CD14-positive monocyte (primary cell): ENCODE measurements at regions not wholly inside any gene's neighbourhood (a gene's known extent, or its start where the extent isn't known, plus 50 kb on each side); places are given as distances from the start of the nearest gene placed in this dataset.

ENCODE experiments used
- DNase-seq, 3 donors: peaks; one replicate each; pipeline ENCODE4 v3.0.0-alpha.2; 2011 to 2022
- H2AFZ ChIP-seq: 2 replicates; pipeline ENCODE4 v1.6.0; 2012; ENCODE audit warnings: mild to moderate bottlenecking, low read depth, low read length, inconsistent platforms; ENCODE audit not compliant: insufficient read depth, poor library complexity, severe bottlenecking
- H3K27ac ChIP-seq, 2 donors: 1 replicate in 1 of 2; 2 replicates in 1 of 2; pipeline ENCODE4 v1.5.1; 2012 to 2013; ENCODE audit warnings: low read length in 2 of 2, control low read depth in 1 of 2, inconsistent platforms in 1 of 2, low read depth in 1 of 2, mild to moderate bottlenecking in 1 of 2
- H3K27me3 ChIP-seq, 2 donors: one replicate each; pipeline versions ENCODE4 v1.6.0 to v1.6.1; 2011 to 2013; ENCODE audit warnings: low read length in 2 of 2; ENCODE audit not compliant: control insufficient read depth in 2 of 2, insufficient read depth in 2 of 2
- H3K36me3 ChIP-seq, 2 donors: replicated peaks in 1 of 2; 1 replicate in 1 of 2; 2 replicates in 1 of 2; pipeline versions ENCODE4 v1.5.1 to v1.6.1; 2012 to 2013; ENCODE audit warnings: low read length in 2 of 2, control low read depth in 1 of 2, inconsistent platforms in 1 of 2, mild to moderate bottlenecking in 1 of 2; ENCODE audit not compliant: insufficient read depth in 2 of 2, control insufficient read depth in 1 of 2
- H3K4me1 ChIP-seq, 2 donors: 1 replicate in 1 of 2; 2 replicates in 1 of 2; pipeline versions ENCODE4 v1.5.1 to v1.6.1; 2012 to 2013; ENCODE audit warnings: low read length in 2 of 2, control low read depth in 1 of 2, inconsistent platforms in 1 of 2, mild to moderate bottlenecking in 1 of 2, moderate library complexity in 1 of 2; ENCODE audit not compliant: insufficient read depth in 2 of 2, control insufficient read depth in 1 of 2
- H3K4me2 ChIP-seq: replicated peaks from 2 replicates; pipeline ENCODE3; 2012; ENCODE audit warnings: low read length, moderate library complexity, mild to moderate bottlenecking; ENCODE audit not compliant: poor library complexity, severe bottlenecking; ENCODE audit errors: extremely low read depth
- H3K4me3 ChIP-seq, 3 experiments: fragments of 200-600 bp in 1 of 3; sonication (generic) in 1 of 3; replicated peaks in 1 of 3; 1 replicate in 2 of 3; 2 replicates in 1 of 3; pipeline ENCODE4 v1.5.1; 2011 to 2013; ENCODE audit warnings: low read length in 3 of 3, mild to moderate bottlenecking in 3 of 3, control low read depth in 2 of 3, low read depth in 2 of 3, inconsistent platforms in 1 of 3, moderate library complexity in 1 of 3
- H3K79me2 ChIP-seq: 2 replicates; pipeline ENCODE4 v1.6.0; 2012; ENCODE audit warnings: mild to moderate bottlenecking, control low read depth, inconsistent platforms, low read length, moderate library complexity; ENCODE audit not compliant: insufficient read depth
- H3K9ac ChIP-seq: 2 replicates; pipeline ENCODE4 v1.6.0; 2017; ENCODE audit warnings: low read length, mild to moderate bottlenecking; ENCODE audit not compliant: insufficient read depth, poor library complexity, severe bottlenecking
- H3K9me3 ChIP-seq, 2 donors: replicated peaks in 1 of 2; 1 replicate in 1 of 2; 2 replicates in 1 of 2; pipeline versions ENCODE4 v1.5.1 to v1.6.1; 2012 to 2013; ENCODE audit warnings: low read length in 2 of 2, control low read depth in 1 of 2; ENCODE audit not compliant: control insufficient read depth in 1 of 2, insufficient read depth in 1 of 2
- H4K20me1 ChIP-seq: 2 replicates; pipeline ENCODE4 v1.6.0; 2012; ENCODE audit warnings: mild to moderate bottlenecking, low read length, control low read depth, moderate library complexity; ENCODE audit not compliant: insufficient read depth
- H3K27ac Mint-ChIP-seq, 7 donors: one replicate each; pipeline ENCODE4 v1.8.0; 2020; ENCODE audit warnings: mild to moderate bottlenecking in 7 of 7, mixed read lengths in 7 of 7, moderate library complexity in 6 of 7, inconsistent platforms in 2 of 7
- H3K27me3 Mint-ChIP-seq, 3 donors: one replicate each; pipeline ENCODE4 v1.8.0; 2021 to 2022; ENCODE audit warnings: low read depth in 3 of 3, mild to moderate bottlenecking in 3 of 3, mixed read lengths in 3 of 3, moderate library complexity in 3 of 3, inconsistent platforms in 1 of 3
- H3K36me3 Mint-ChIP-seq, 2 donors: one replicate each; pipeline ENCODE4 v1.8.0; 2020; ENCODE audit warnings: mixed read lengths in 2 of 2, inconsistent platforms in 1 of 2, mild to moderate bottlenecking in 1 of 2
- H3K4me1 Mint-ChIP-seq: one replicate; pipeline ENCODE4 v1.8.0; 2020; ENCODE audit warnings: mild to moderate bottlenecking, mixed read lengths
- H3K4me3 Mint-ChIP-seq, 2 donors: one replicate each; pipeline ENCODE4 v1.8.0; 2020; ENCODE audit warnings: mild to moderate bottlenecking in 2 of 2, mixed read lengths in 2 of 2, moderate library complexity in 1 of 2
- H3K9me3 Mint-ChIP-seq, 7 donors: one replicate each; pipeline ENCODE4 v1.8.0; 2020 to 2022; ENCODE audit warnings: mixed read lengths in 7 of 7, mild to moderate bottlenecking in 6 of 7, moderate library complexity in 6 of 7, inconsistent platforms in 2 of 7
- WGBS: methylation state at CpG from one replicate; pipeline ENCODE4 v1.1.5; 2013; ENCODE audit warnings: missing lambda C conversion rate; ENCODE audit not compliant: insufficient coverage; 5-methylcytosine and 5-hydroxymethylcytosine counted together
- intact Hi-C, 2 donors: fragments of 100-400 bp; cut with micrococcal nuclease; formaldehyde crosslinking; loops; one replicate each; pipeline versions ENCODE4 v1.15.0 to v1.15.1; 2023
- TF ChIP-seq, protein P1 (sequence below): fragments of 200-600 bp; IDR thresholded peaks from one replicate; pipeline ENCODE4 v1.8.0; 2022; ENCODE audit warnings: antibody characterized with exemption, mild to moderate bottlenecking

DNA sequence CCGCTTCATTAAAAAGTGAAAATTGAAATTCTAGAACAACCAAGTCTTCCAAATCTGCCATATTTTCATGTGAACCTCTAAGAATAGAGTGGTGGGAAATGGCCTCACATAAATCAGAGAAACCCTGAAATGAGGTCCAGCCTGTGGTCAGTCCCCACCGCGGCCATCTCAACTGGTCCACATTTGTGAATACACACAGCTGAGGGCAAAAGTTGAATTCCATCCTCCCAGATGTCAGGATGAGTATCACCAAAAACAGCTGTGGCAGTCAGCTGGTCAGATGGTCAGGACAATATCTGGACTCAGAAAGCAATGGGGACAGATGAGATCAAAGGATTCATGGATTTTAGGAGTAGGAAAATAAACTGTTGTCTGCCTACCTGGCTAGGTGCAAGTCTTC lies 219.4 kb upstream of the NCKAP5 start:
- Histone ChIP-seq H4K20me1 (no peaks in the 10 kb centered on the region), H3K27ac (no peak overlapping the region), H3K9ac (no peak overlapping the region), H3K36me3 (no peaks in the 10 kb centered on the region), H3K9me3 (no peaks in the 10 kb centered on the region), H3K4me1 (no peaks in the 10 kb centered on the region), H3K4me3 (no peak overlapping the region), H3K4me2 (no peak overlapping the region), H2AFZ (no peak overlapping the region), H3K27me3 (no peaks in the 10 kb centered on the region), H3K79me2 (no peaks in the 10 kb centered on the region)
- Mint-ChIP-seq H3K9me3 (peaks cover 0 to 9% (median 3%) of the 10 kb centered on the region in 7 donors), H3K36me3 (no peaks in the 10 kb centered on the region), H3K4me1 (no peaks in the 10 kb centered on the region), H3K4me3 (no peak overlapping the region), H3K27me3 (peaks cover 0 to 3% (median 2%) of the 10 kb centered on the region in 3 donors), H3K27ac (no peak overlapping the region)
- WGBS: 100% methylated on average over 2 of the region's 3 CpGs
- TF ChIP-seq, protein P1, sequence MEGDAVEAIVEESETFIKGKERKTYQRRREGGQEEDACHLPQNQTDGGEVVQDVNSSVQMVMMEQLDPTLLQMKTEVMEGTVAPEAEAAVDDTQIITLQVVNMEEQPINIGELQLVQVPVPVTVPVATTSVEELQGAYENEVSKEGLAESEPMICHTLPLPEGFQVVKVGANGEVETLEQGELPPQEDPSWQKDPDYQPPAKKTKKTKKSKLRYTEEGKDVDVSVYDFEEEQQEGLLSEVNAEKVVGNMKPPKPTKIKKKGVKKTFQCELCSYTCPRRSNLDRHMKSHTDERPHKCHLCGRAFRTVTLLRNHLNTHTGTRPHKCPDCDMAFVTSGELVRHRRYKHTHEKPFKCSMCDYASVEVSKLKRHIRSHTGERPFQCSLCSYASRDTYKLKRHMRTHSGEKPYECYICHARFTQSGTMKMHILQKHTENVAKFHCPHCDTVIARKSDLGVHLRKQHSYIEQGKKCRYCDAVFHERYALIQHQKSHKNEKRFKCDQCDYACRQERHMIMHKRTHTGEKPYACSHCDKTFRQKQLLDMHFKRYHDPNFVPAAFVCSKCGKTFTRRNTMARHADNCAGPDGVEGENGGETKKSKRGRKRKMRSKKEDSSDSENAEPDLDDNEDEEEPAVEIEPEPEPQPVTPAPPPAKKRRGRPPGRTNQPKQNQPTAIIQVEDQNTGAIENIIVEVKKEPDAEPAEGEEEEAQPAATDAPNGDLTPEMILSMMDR: no peak
- DNase-seq: no peak
- intact Hi-C loops: no loop called here

DNA sequence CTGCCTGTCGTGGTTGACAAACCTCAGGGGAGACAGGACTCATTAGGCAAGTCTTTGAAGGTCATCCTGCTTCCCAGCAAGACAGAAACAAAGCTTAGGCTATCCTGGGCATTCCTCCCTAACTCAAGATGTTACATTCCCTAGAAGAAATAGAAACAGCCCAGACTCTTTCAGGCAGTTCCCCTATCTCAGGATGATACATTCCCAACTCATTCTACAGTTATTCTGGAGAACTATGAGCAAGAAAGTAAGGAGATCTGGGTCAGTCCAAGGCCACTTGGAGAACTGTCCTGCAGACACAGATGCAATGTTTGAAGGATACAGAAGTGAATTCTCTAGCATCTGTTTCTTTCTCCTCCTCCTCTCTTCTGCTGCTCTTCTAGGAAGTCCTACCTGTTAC lies 220.1 kb upstream of the NCKAP5 start:
- Histone ChIP-seq H3K9ac (no peak overlapping the region), H3K36me3 (no peaks in the 10 kb centered on the region), H3K4me1 (no peaks in the 10 kb centered on the region), H3K4me3 (no peak overlapping the region), H3K79me2 (no peaks in the 10 kb centered on the region), H4K20me1 (no peaks in the 10 kb centered on the region), H2AFZ (no peak overlapping the region), H3K9me3 (no peaks in the 10 kb centered on the region), H3K27me3 (no peaks in the 10 kb centered on the region), H3K27ac (no peak overlapping the region), H3K4me2 (no peak overlapping the region)
- TF ChIP-seq, protein P1: no peak
- intact Hi-C loops: no loop called here
- no peak overlapping the region for H3K4me3 Mint-ChIP-seq
- peaks cover 0 to 10% (median 3%) of the 10 kb centered on the region in 7 donors for H3K9me3 Mint-ChIP-seq
- no peak overlapping the region for H3K27ac Mint-ChIP-seq
- H3K27me3 Mint-ChIP-seq: peaks cover 0 to 2% (median 1%) of the 10 kb centered on the region in 3 donors
- H3K4me1 Mint-ChIP-seq: no peaks in the 10 kb centered on the region
- H3K36me3 Mint-ChIP-seq: no peaks in the 10 kb centered on the region
- DNase-seq: no peak
- WGBS: 30% methylated on average over 1 of the region's 1 CpG
